A549 (cell line): ENCODE measurements at regions not wholly inside any gene's neighbourhood (a gene's known extent, or its start where the extent isn't known, plus 50 kb on each side); places are given as distances from the start of the nearest gene placed in this dataset.

Experiments
- ATAC-seq, 2 experiments: fragments of 200-7000 bp in 1 of 2; fragments of >200 bp in 1 of 2; cut with Nextera tagmentation in 1 of 2; cut with Tn5 transposase in 1 of 2; 3 replicates each; pipeline versions ENCODE4 v1.8.0 to v1.9.1; 2018 to 2020; ENCODE audit warnings: mild to moderate bottlenecking in 1 of 2, moderate library complexity in 1 of 2
- CTCF ChIA-PET: fragments of 300-600 bp; sonication (Branson Sonifier 250); formaldehyde crosslinking; extraction: SDS; loops from one replicate; lab custom pipeline; 2021; ENCODE audit warnings: antibody characterized with exemption, inconsistent platforms; lab: Yijun Ruan, JAX
- POLR2A ChIA-PET: fragments of 350-600 bp; formaldehyde crosslinking; extraction: SDS; loops from one replicate; lab custom pipeline; 2021; ENCODE audit warnings: antibody characterized with exemption, inconsistent platforms; lab: Yijun Ruan, JAX
- DNase-seq, 2 experiments: peaks; one replicate each; pipeline versions ENCODE4 v3.0.0 to v3.0.0-alpha.2; 2011 to 2016; ENCODE audit warnings: low read depth in 1 of 2, low spot score in 1 of 2
- FAIRE-seq: peaks from 2 replicates; lab custom pipeline; 2011; peaks lifted over from hg19 to GRCh38; lab: Jason Lieb, UNC
- H3K27ac ChIP-seq, 2 experiments: fragments of >200 bp; sonication (Bioruptor Twin); formaldehyde crosslinking; 3 replicates each; pipeline ENCODE4 v1.5.1; 2016 to 2017
- H3K4me1 ChIP-seq: fragments of >200 bp; sonication (Bioruptor Twin); formaldehyde crosslinking; 3 replicates; pipeline ENCODE4 v1.6.1; 2016
- H3K4me2 ChIP-seq: fragments of >200 bp; sonication (Bioruptor Twin); formaldehyde crosslinking; 3 replicates; pipeline ENCODE4 v1.6.1; 2016
- H3K4me3 ChIP-seq: fragments of >200 bp; sonication (Bioruptor Twin); formaldehyde crosslinking; 3 replicates; pipeline ENCODE4 v1.5.1; 2016
- H3K9me3 ChIP-seq: fragments of >200 bp; sonication (Bioruptor Twin); formaldehyde crosslinking; 3 replicates; pipeline ENCODE4 v1.6.1; 2016
- CBX8 ChIP-seq: fragments of 200-600 bp; sonication (generic); IDR thresholded peaks from 2 replicates; pipeline ENCODE4 v1.6.1; 2016
- CEBPB ChIP-seq, 2 experiments: fragments of >200 bp in 1 of 2; sonication (Bioruptor Twin) in 1 of 2; formaldehyde crosslinking in 1 of 2; IDR thresholded peaks; 2 replicates each; pipeline ENCODE4 v1.6.1; 2012 to 2016
- CHD2 ChIP-seq: fragments of 150-350 bp; IDR thresholded peaks from 2 replicates; pipeline ENCODE4 v1.6.1; 2014; ENCODE audit warnings: low read length; ENCODE audit not compliant: partially characterized antibody
- FOSB ChIP-seq: fragments of 250-450 bp; sonication (Bioruptor Pico); IDR thresholded peaks from 2 replicates; pipeline ENCODE4 v1.5.0; 2020; ENCODE audit warnings: mild to moderate bottlenecking, moderate library complexity
- FOSL2 ChIP-seq, 2 experiments: fragments of 450-650 bp in 1 of 2; fragments of >200 bp in 1 of 2; sonication (Bioruptor Twin) in 1 of 2; formaldehyde crosslinking; IDR thresholded peaks; 2 replicates each; pipeline versions ENCODE4 v1.5.0 to v1.6.1; 2016 to 2020; ENCODE audit warnings: mild to moderate bottlenecking in 1 of 2, moderate library complexity in 1 of 2
- HEYL ChIP-seq: fragments of 250-450 bp; sonication (Bioruptor Pico); IDR thresholded peaks from 2 replicates; pipeline ENCODE4 v1.8.0; 2021; ENCODE audit warnings: mild to moderate bottlenecking, moderate library complexity
- HOXA7 ChIP-seq: fragments of 250-450 bp; sonication (Bioruptor Pico); IDR thresholded peaks from 2 replicates; pipeline ENCODE4 v1.5.0; 2020; ENCODE audit warnings: mild to moderate bottlenecking, moderate library complexity
- JUNB ChIP-seq: fragments of >200 bp; sonication (Bioruptor Twin); formaldehyde crosslinking; IDR thresholded peaks from 2 replicates; pipeline ENCODE4 v1.6.1; 2016
- MAZ ChIP-seq: fragments of 150-350 bp; IDR thresholded peaks from 2 replicates; pipeline ENCODE4 v1.6.1; 2014; ENCODE audit warnings: antibody characterized with exemption, low read depth, low read length, borderline replicate concordance
- MYC ChIP-seq: IDR thresholded peaks from 2 replicates; pipeline ENCODE4 v1.6.1; 2012; ENCODE audit warnings: mild to moderate bottlenecking, inconsistent platforms, low read length, improper control_type of control experiment, borderline replicate concordance
- PBX3 ChIP-seq: IDR thresholded peaks from 2 replicates; pipeline ENCODE4 v1.6.1; 2012
- RAD21 ChIP-seq, 2 experiments: fragments of >200 bp in 1 of 2; sonication (Bioruptor Twin) in 1 of 2; formaldehyde crosslinking in 1 of 2; IDR thresholded peaks in 1 of 2; conservative IDR thresholded peaks in 1 of 2; 2 replicates in 1 of 2; 3 replicates in 1 of 2; pipeline ENCODE4 v1.6.1; 2012 to 2018; ENCODE audit warnings: inconsistent platforms in 1 of 2
- RFX5 ChIP-seq: fragments of 450-650 bp; IDR thresholded peaks from 2 replicates; pipeline ENCODE4 v1.7.1; 2014; ENCODE audit warnings: antibody characterized with exemption, mild to moderate bottlenecking, moderate library complexity
- SMC3 ChIP-seq: fragments of >200 bp; sonication (Bioruptor Twin); formaldehyde crosslinking; IDR thresholded peaks from 3 replicates; pipeline ENCODE4 v1.6.1; 2018; ENCODE audit warnings: inconsistent platforms
- SREBF2 ChIP-seq: fragments of 450-650 bp; IDR thresholded peaks from 2 replicates; pipeline ENCODE4 v1.6.1; 2014; ENCODE audit warnings: mild to moderate bottlenecking, moderate library complexity
- TP53 ChIP-seq: fragments of 250-450 bp; sonication (Bioruptor Pico); IDR thresholded peaks from 2 replicates; pipeline ENCODE4 v1.5.0; 2021; ENCODE audit warnings: mild to moderate bottlenecking, moderate library complexity
- USF2 ChIP-seq: fragments of 450-650 bp; IDR thresholded peaks from 2 replicates; pipeline ENCODE4 v1.6.1; 2014; ENCODE audit warnings: antibody characterized with exemption
- ZC3H11A ChIP-seq: fragments of 450-650 bp; IDR thresholded peaks from 2 replicates; pipeline ENCODE4 v1.6.1; 2014; ENCODE audit warnings: antibody characterized with exemption, mild to moderate bottlenecking
- WGBS: methylation state at CpG from one replicate; pipeline ENCODE4 v1.1.6; 2017; ENCODE audit errors: missing lambda C conversion rate; 5-methylcytosine and 5-hydroxymethylcytosine counted together
- TF ChIP-seq, protein P1 (sequence below): fragments of >200 bp; sonication (Bioruptor Twin); formaldehyde crosslinking; IDR thresholded peaks from 2 replicates; pipeline ENCODE4 v1.6.1; 2016
- TF ChIP-seq, protein P2 (sequence below): IDR thresholded peaks from 2 replicates; pipeline ENCODE4 v1.6.1; 2012
- TF ChIP-seq, protein P3 (sequence below): fragments of >200 bp; sonication (Bioruptor Twin); formaldehyde crosslinking; IDR thresholded peaks from 3 replicates; pipeline ENCODE4 v1.5.1; 2016
- TF ChIP-seq, protein P4 (sequence below): IDR thresholded peaks from 2 replicates; pipeline ENCODE4 v1.6.1; 2012; ENCODE audit warnings: low read depth, borderline replicate concordance

GRCh38 chr7:52410032-52410431 lies 625.4 kb upstream of the POM121L12 start:
- FAIRE-seq (no peak), DNase-seq (no peak), ATAC-seq (no peak)
- ChIA-PET CTCF (no interaction called here), POLR2A (no interaction called here)
- Histone ChIP-seq H3K4me3 (no peak overlapping the region), H3K4me2 (no peak overlapping the region), H3K4me1 (no peaks in the 10 kb centered on the region), H3K9me3 (no peaks in the 10 kb centered on the region; the same call in 2 of the 3 replicates), H3K27ac (no peak overlapping the region)
- no peak for TF ChIP-seq HEYL (CRISPR knock-in tag)
- TF ChIP-seq, protein P1, sequence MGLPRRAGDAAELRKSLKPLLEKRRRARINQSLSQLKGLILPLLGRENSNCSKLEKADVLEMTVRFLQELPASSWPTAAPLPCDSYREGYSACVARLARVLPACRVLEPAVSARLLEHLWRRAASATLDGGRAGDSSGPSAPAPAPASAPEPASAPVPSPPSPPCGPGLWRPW = no peak
- TF ChIP-seq ZC3H11A = no peak
- TF ChIP-seq, protein P2, sequence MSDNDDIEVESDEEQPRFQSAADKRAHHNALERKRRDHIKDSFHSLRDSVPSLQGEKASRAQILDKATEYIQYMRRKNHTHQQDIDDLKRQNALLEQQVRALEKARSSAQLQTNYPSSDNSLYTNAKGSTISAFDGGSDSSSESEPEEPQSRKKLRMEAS = no peak
- no peak for TF ChIP-seq MAZ
- no peak for TF ChIP-seq SMC3
- no peak for TF ChIP-seq FOSB (CRISPR knock-in tag)
- no peak for TF ChIP-seq CEBPB (IDR thresholded peaks at IDR 0.05)
- TF ChIP-seq CBX8 = no peak
- no peak for TF ChIP-seq USF2
- no peak for TF ChIP-seq JUNB
- TF ChIP-seq MYC = no peak
- WGBS = 12% methylated on average over 4 of the region's 4 CpGs

GRCh38 chr7:52406808-52407207 lies 628.6 kb upstream of the POM121L12 start:
- CTCF ChIA-PET = no interaction called here
- ATAC-seq (no peak), FAIRE-seq (no peak), DNase-seq (no peak)
- Histone ChIP-seq H3K9me3 (no peaks in the 10 kb centered on the region; the same call in 2 of the 3 replicates), H3K27ac (no peak overlapping the region), H3K4me1 (no peaks in the 10 kb centered on the region), H3K4me3 (no peak overlapping the region), H3K4me2 (no peak overlapping the region)
- no peak for TF ChIP-seq SREBF2
- no peak for TF ChIP-seq CEBPB (IDR thresholded peaks at IDR 0.05)
- TF ChIP-seq FOSL2 (IDR thresholded peaks at IDR 0.05) = no peak
- TF ChIP-seq FOSL2 (CRISPR knock-in tag; IDR thresholded peaks at IDR 0.05) = no peak
- no peak for TF ChIP-seq TP53 (CRISPR knock-in tag)
- TF ChIP-seq, protein P3, sequence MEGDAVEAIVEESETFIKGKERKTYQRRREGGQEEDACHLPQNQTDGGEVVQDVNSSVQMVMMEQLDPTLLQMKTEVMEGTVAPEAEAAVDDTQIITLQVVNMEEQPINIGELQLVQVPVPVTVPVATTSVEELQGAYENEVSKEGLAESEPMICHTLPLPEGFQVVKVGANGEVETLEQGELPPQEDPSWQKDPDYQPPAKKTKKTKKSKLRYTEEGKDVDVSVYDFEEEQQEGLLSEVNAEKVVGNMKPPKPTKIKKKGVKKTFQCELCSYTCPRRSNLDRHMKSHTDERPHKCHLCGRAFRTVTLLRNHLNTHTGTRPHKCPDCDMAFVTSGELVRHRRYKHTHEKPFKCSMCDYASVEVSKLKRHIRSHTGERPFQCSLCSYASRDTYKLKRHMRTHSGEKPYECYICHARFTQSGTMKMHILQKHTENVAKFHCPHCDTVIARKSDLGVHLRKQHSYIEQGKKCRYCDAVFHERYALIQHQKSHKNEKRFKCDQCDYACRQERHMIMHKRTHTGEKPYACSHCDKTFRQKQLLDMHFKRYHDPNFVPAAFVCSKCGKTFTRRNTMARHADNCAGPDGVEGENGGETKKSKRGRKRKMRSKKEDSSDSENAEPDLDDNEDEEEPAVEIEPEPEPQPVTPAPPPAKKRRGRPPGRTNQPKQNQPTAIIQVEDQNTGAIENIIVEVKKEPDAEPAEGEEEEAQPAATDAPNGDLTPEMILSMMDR = no peak
- TF ChIP-seq HOXA7 (CRISPR knock-in tag) = no peak
- no peak for TF ChIP-seq RFX5
- no peak for TF ChIP-seq JUNB
- TF ChIP-seq RAD21 (conservative IDR thresholded peaks at IDR 0.05 in 1 of 2, IDR thresholded peaks at IDR 0.05 in 1 of 2) = no peak
- TF ChIP-seq, protein P4, sequence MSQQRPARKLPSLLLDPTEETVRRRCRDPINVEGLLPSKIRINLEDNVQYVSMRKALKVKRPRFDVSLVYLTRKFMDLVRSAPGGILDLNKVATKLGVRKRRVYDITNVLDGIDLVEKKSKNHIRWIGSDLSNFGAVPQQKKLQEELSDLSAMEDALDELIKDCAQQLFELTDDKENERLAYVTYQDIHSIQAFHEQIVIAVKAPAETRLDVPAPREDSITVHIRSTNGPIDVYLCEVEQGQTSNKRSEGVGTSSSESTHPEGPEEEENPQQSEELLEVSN = no peak
- TF ChIP-seq PBX3 = no peak
- TF ChIP-seq CHD2 = no peak
- 36% methylated on average over 6 of the region's 6 CpGs for WGBS
- POLR2A ChIA-PET = no interaction called here
